ENCODE measurements at regions not wholly inside any gene's neighbourhood (a gene's known extent, or its start where the extent isn't known, plus 50 kb on each side); places are given as distances from the start of the nearest gene placed in this dataset.

- TF ChIP-seq CTCF (IDR thresholded peaks at IDR 0.05; ENCODE audit: borderline replicate concordance, extremely low read depth, low read length, poor library complexity, severe bottlenecking), result no peak
- no peak for TF ChIP-seq EZH2 (IDR thresholded peaks at IDR 0.05; ENCODE audit: borderline replicate concordance, low read depth, low read length, severe bottlenecking)
Observed at GRCh38 chr11:92644595-92645445, 324.6 kb upstream of the MTNR1B start.
